ENCODE measurements at regions not wholly inside any gene's neighbourhood (a gene's known extent, or its start where the extent isn't known, plus 50 kb on each side); places are given as distances from the start of the nearest gene placed in this dataset.

- TF ChIP-seq CTCF (IDR thresholded peaks at IDR 0.05) (no peak), POLR2A (IDR thresholded peaks at IDR 0.05) (no peak)
Observed at GRCh38 chrX:121581885-121582284, 534.5 kb downstream of the GLUD2 start.

Data from thyroid gland (tissue), 4 donors.